BLaER1 treated with 17β-estradiol and CSF1 and Interleukin-3, amounts not matched to agents 10 nM and 100 nM (cell line): ENCODE measurements at regions not wholly inside any gene's neighbourhood (a gene's known extent, or its start where the extent isn't known, plus 50 kb on each side); places are given as distances from the start of the nearest gene placed in this dataset.
A peak's percentile ranks its signal among the peaks of the same experiment; 100 is the strongest.

ENCODE experiments used
- H3K27ac ChIP-seq, 11 experiments: shearing (Covaris generic); formaldehyde crosslinking; 2 replicates each; pipeline ENCODE4 v1.8.1; 2022
- H3K27me3 ChIP-seq, 11 experiments: shearing (Covaris generic); formaldehyde crosslinking; 2 replicates each; pipeline ENCODE4 v1.8.1; 2022
- H3K36me3 ChIP-seq, 11 experiments: shearing (Covaris generic); formaldehyde crosslinking; 2 replicates each; pipeline ENCODE4 v1.8.1; 2022
- H3K4me1 ChIP-seq, 10 experiments: shearing (Covaris generic); formaldehyde crosslinking; 2 replicates each; pipeline ENCODE4 v1.8.1; 2022
- H3K4me2 ChIP-seq, 11 experiments: shearing (Covaris generic); formaldehyde crosslinking; 2 replicates each; pipeline ENCODE4 v1.8.1; 2022
- H3K4me3 ChIP-seq, 10 experiments: shearing (Covaris generic); formaldehyde crosslinking; 2 replicates each; pipeline ENCODE4 v1.8.1; 2022
- H3K9ac ChIP-seq, 11 experiments: shearing (Covaris generic); formaldehyde crosslinking; 2 replicates each; pipeline ENCODE4 v1.8.1; 2022
- H3K9me3 ChIP-seq, 11 experiments: shearing (Covaris generic); formaldehyde crosslinking; replicated peaks in 1 of 11; 2 replicates each; pipeline ENCODE4 v1.8.1; 2022
- H4K20me1 ChIP-seq, 11 experiments: shearing (Covaris generic); formaldehyde crosslinking; 2 replicates each; pipeline ENCODE4 v1.8.1; 2022
- Cebpa-rat ChIP-seq, 11 experiments: shearing (Covaris generic); IDR thresholded peaks; 2 replicates each; pipeline ENCODE4 v1.8.1; 2022

- H3K27me3 ChIP-seq: no peaks in the 10 kb centered on the region
- H3K4me1 ChIP-seq: peaks cover 25 to 79% (median 37%) of the 10 kb centered on the region in 10 experiments
- H3K4me3 ChIP-seq: 0 out of 20 replicates have a peak overlapping the region, but pooled peaks of 1 of the 10 experiments have one; percentile 0
- peaks cover 0 to 33% (median 14%) of the 10 kb centered on the region in 11 experiments; a peak in 15 of 22 replicates for H3K9me3 ChIP-seq
- peak overlapping the region in 6 of 11 experiments; percentile 7 to 73 (median 40); a peak in 8 of 22 replicates for H3K9ac ChIP-seq
- H3K36me3 ChIP-seq: no peaks in the 10 kb centered on the region
- TF ChIP-seq Cebpa-rat (IDR thresholded peaks at IDR 0.05): no peak
- H3K4me2 ChIP-seq: peak overlapping the region; percentile 31 to 75 (median 63)
- peak overlapping the region; percentile 6 to 79 (median 56); a peak in 18 of 22 replicates for H3K27ac ChIP-seq
- H4K20me1 ChIP-seq: no peaks in the 10 kb centered on the region
These were observed 185.8 kb upstream of the PRDM1 start for GRCh38 chr6:105900125-105900937.

- no peaks in the 10 kb centered on the region for H4K20me1 ChIP-seq
- TF ChIP-seq Cebpa-rat (IDR thresholded peaks at IDR 0.05): no peak
- peaks cover 34 to 93% (median 54%) of the 10 kb centered on the region in 10 experiments for H3K4me1 ChIP-seq
- peaks cover 0 to 33% (median 9%) of the 10 kb centered on the region in 11 experiments; a peak in 15 of 22 replicates for H3K9me3 ChIP-seq
- no peaks in the 10 kb centered on the region for H3K36me3 ChIP-seq
- H3K27ac ChIP-seq: peak overlapping the region in 3 of 11 experiments; percentile 4 to 6 (median 5); a peak in 2 of 22 replicates
- peak overlapping the region in 4 of 11 experiments; percentile 2 to 35 (median 4); a peak in 2 of 22 replicates for H3K4me2 ChIP-seq
- H3K27me3 ChIP-seq: no peaks in the 10 kb centered on the region
- no peak overlapping the region for H3K4me3 ChIP-seq
- H3K9ac ChIP-seq: no peak overlapping the region
These were observed 187.8 kb upstream of the PRDM1 start for GRCh38 chr6:105898286-105898685.

- peak overlapping the region in 5 of 11 experiments; percentile 5 to 44 (median 11); a peak in 6 of 22 replicates for H3K27ac ChIP-seq
- TF ChIP-seq Cebpa-rat (IDR thresholded peaks at IDR 0.05): no peak
- H3K4me3 ChIP-seq: no peak overlapping the region
- peak overlapping the region in 3 of 11 experiments; percentile 25 to 32 (median 28); a peak in 5 of 22 replicates for H3K4me2 ChIP-seq
- no peak overlapping the region for H3K9ac ChIP-seq
- H4K20me1 ChIP-seq: no peaks in the 10 kb centered on the region
- no peaks in the 10 kb centered on the region for H3K27me3 ChIP-seq
- H3K4me1 ChIP-seq: peaks cover 38 to 93% (median 56%) of the 10 kb centered on the region in 10 experiments
- no peaks in the 10 kb centered on the region for H3K36me3 ChIP-seq
- H3K9me3 ChIP-seq: peaks cover 0 to 33% (median 9%) of the 10 kb centered on the region in 11 experiments; a peak in 15 of 22 replicates
These were observed 189.0 kb upstream of the PRDM1 start for GRCh38 chr6:105897131-105897530.

GRCh38 chr6:105896821-105897095, 189.4 kb upstream of the PRDM1 start:
- Histone ChIP-seq H3K4me1 (peaks cover 37 to 90% (median 59%) of the 10 kb centered on the region in 10 experiments), H3K4me3 (no peak overlapping the region), H3K4me2 (peak overlapping the region in 9 of 11 experiments; percentile 10 to 38 (median 28); a peak in 9 of 22 replicates), H3K9me3 (peaks cover 0 to 33% (median 9%) of the 10 kb centered on the region in 11 experiments; a peak in 15 of 22 replicates), H4K20me1 (no peaks in the 10 kb centered on the region), H3K27me3 (no peaks in the 10 kb centered on the region), H3K36me3 (no peaks in the 10 kb centered on the region), H3K27ac (peak overlapping the region in 6 of 11 experiments; percentile 5 to 96 (median 13); a peak in 8 of 22 replicates), H3K9ac (no peak overlapping the region)
- TF ChIP-seq Cebpa-rat (IDR thresholded peaks at IDR 0.05): no peak

GRCh38 chr6:105896052-105896820, 189.9 kb upstream of the PRDM1 start:
- Histone ChIP-seq H3K4me2 (peak overlapping the region in 10 of 11 experiments; percentile 10 to 38 (median 28); a peak in 16 of 22 replicates), H3K9me3 (peaks cover 0 to 29% (median 9%) of the 10 kb centered on the region in 11 experiments; a peak in 15 of 22 replicates), H3K4me1 (peaks cover 37 to 92% (median 65%) of the 10 kb centered on the region in 10 experiments), H3K36me3 (no peaks in the 10 kb centered on the region), H4K20me1 (no peaks in the 10 kb centered on the region), H3K9ac (no peak overlapping the region), H3K27ac (peak overlapping the region in 7 of 11 experiments; percentile 5 to 96 (median 18); a peak in 9 of 22 replicates), H3K4me3 (no peak overlapping the region), H3K27me3 (no peaks in the 10 kb centered on the region)
- no peak for TF ChIP-seq Cebpa-rat (IDR thresholded peaks at IDR 0.05)

GRCh38 chr6:105894556-105894955, 191.6 kb upstream of the PRDM1 start:
- Histone ChIP-seq H3K9me3 (peaks cover 4 to 39% (median 11%) of the 10 kb centered on the region in 11 experiments; a peak in 19 of 22 replicates), H3K9ac (peak overlapping the region in 1 of 11 experiments; percentile 63; a peak in 1 of 22 replicates), H3K27me3 (no peaks in the 10 kb centered on the region), H3K4me3 (no peak overlapping the region), H4K20me1 (no peaks in the 10 kb centered on the region), H3K4me2 (peak overlapping the region in 9 of 11 experiments; percentile 16 to 84 (median 72); a peak in 15 of 22 replicates), H3K4me1 (peaks cover 28 to 86% (median 57%) of the 10 kb centered on the region in 10 experiments), H3K27ac (peak overlapping the region in 9 of 11 experiments; percentile 61 to 98 (median 96); a peak in 17 of 22 replicates), H3K36me3 (no peaks in the 10 kb centered on the region)
- TF ChIP-seq Cebpa-rat (IDR thresholded peaks at IDR 0.05): no peak

- H4K20me1 ChIP-seq: no peaks in the 10 kb centered on the region
- H3K4me3 ChIP-seq: no peak overlapping the region
- H3K9ac ChIP-seq: peak overlapping the region in 9 of 11 experiments; percentile 13 to 75 (median 66); a peak in 16 of 22 replicates
- H3K4me1 ChIP-seq: peaks cover 32 to 89% (median 64%) of the 10 kb centered on the region in 10 experiments
- TF ChIP-seq Cebpa-rat (IDR thresholded peaks at IDR 0.05): no peak
- peak overlapping the region; percentile 9 to 98 (median 96); a peak in 20 of 22 replicates for H3K27ac ChIP-seq
- no peaks in the 10 kb centered on the region for H3K27me3 ChIP-seq
- peak overlapping the region; percentile 45 to 84 (median 71) for H3K4me2 ChIP-seq
- H3K36me3 ChIP-seq: no peaks in the 10 kb centered on the region
- peaks cover 0 to 32% (median 11%) of the 10 kb centered on the region in 11 experiments; a peak in 17 of 22 replicates for H3K9me3 ChIP-seq
These were observed 192.4 kb upstream of the PRDM1 start for GRCh38 chr6:105893741-105894140.

GRCh38 chr6:105892577-105893262, 193.4 kb upstream of the PRDM1 start:
- Histone ChIP-seq H3K36me3 (no peaks in the 10 kb centered on the region), H3K9me3 (peaks cover 0 to 25% (median 11%) of the 10 kb centered on the region in 11 experiments; a peak in 16 of 22 replicates), H3K27me3 (no peaks in the 10 kb centered on the region), H3K27ac (peak overlapping the region; percentile 9 to 98 (median 96); a peak in 20 of 22 replicates), H3K9ac (peak overlapping the region in 8 of 11 experiments; percentile 51 to 75 (median 66); a peak in 16 of 22 replicates), H3K4me2 (peak overlapping the region; percentile 45 to 84 (median 71)), H4K20me1 (no peaks in the 10 kb centered on the region), H3K4me3 (no peak overlapping the region), H3K4me1 (peaks cover 42 to 89% (median 73%) of the 10 kb centered on the region in 10 experiments)
- TF ChIP-seq Cebpa-rat (IDR thresholded peaks at IDR 0.05): peak in 1 of 11 experiments; percentile 55; a peak in 2 of 22 replicates
